ENCODE measurements at regions not wholly inside any gene's neighbourhood (a gene's known extent, or its start where the extent isn't known, plus 50 kb on each side); places are given as distances from the start of the nearest gene placed in this dataset.

DNA sequence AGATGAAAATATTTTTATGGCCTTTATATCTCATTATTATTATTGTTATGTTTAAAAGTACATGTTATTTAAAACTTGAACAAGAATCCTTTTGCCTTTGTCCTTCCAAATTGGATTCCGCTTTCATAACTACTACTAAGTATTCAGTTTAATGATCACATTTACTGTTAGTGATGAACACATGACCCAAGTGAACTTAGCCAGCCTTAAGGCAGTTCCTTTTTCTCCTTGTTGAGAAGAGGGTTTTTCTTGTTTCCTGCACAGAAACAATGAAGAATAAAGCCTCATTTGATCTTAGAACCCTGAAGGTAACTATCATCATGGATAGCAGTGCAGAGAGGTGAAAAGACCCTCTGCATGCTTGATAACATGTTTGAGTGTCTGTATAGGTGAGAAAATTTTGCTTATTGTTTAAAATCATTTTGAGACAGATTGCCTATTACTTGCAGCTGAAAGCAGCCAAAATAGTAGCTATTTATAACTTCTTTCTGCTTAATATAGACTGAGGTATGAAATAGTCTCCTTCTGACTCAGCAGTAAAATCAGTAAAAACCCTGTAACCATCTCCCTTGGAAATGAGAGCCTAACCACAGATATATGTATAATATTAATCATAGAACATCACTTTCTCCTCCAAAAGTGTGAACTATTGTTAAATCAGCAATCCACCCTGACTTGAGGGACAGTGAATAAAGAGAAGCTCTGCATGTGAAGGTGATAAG is 266.2 kb downstream of the SPATA31D1 start:
- no peaks in the 10 kb centered on the region for H3K36me3 ChIP-seq
- H3K4me3 ChIP-seq = no peak overlapping the region
- TF ChIP-seq, protein P1, sequence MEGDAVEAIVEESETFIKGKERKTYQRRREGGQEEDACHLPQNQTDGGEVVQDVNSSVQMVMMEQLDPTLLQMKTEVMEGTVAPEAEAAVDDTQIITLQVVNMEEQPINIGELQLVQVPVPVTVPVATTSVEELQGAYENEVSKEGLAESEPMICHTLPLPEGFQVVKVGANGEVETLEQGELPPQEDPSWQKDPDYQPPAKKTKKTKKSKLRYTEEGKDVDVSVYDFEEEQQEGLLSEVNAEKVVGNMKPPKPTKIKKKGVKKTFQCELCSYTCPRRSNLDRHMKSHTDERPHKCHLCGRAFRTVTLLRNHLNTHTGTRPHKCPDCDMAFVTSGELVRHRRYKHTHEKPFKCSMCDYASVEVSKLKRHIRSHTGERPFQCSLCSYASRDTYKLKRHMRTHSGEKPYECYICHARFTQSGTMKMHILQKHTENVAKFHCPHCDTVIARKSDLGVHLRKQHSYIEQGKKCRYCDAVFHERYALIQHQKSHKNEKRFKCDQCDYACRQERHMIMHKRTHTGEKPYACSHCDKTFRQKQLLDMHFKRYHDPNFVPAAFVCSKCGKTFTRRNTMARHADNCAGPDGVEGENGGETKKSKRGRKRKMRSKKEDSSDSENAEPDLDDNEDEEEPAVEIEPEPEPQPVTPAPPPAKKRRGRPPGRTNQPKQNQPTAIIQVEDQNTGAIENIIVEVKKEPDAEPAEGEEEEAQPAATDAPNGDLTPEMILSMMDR (IDR thresholded peaks at IDR 0.05) = no peak
- no peaks in the 10 kb centered on the region for H3K27me3 ChIP-seq (ENCODE audit: low read depth)
- no peaks in the 10 kb centered on the region for H3K9me3 ChIP-seq
- no peaks in the 10 kb centered on the region for H3K4me1 ChIP-seq
- ATAC-seq (no peak), DNase-seq (no peak)
- intact Hi-C loops (cut with DNase I) = no loop called here
- no peak overlapping the region for H3K27ac ChIP-seq

DNA sequence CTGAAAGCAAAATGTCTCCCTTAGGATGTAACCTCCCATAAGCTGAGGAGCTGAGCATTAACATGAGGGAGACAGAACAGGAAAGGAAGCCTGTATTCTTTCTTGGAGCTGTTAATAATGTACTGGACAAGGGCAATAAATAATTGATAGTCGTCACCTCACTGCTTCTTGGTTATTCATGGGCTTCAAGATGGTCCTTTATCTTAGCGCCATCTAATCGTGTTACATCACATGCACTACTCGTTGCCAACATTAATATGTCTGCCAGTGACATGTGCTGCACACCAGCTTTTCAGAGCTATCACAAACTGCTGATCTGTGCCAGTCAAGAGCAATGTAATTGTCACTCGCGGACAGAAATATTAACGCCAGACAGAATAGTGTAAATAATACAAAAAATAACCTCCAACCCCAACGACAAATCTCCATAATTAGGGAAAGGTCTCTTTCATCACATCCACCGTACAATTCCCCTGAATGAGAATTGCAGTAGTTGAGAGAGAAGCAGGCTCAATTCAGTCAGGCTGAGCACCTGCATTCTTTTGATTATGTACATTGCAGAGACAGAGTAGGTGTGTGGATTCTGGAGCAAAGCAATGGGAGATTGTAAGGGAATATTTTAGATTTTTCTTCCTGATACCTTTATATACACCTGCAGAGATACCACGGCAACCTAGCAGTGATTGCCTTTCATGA is 267.1 kb downstream of the SPATA31D1 start:
- Histone ChIP-seq H3K4me3 (no peak overlapping the region), H3K9me3 (no peaks in the 10 kb centered on the region), H3K36me3 (no peaks in the 10 kb centered on the region), H3K27me3 (ENCODE audit: low read depth) (no peaks in the 10 kb centered on the region), H3K4me1 (no peaks in the 10 kb centered on the region), H3K27ac (no peak overlapping the region)
- intact Hi-C loops (cut with DNase I) = no loop called here
- ATAC-seq (no peak), DNase-seq (no peak)
- TF ChIP-seq, protein P1 (IDR thresholded peaks at IDR 0.05) = no peak

DNA sequence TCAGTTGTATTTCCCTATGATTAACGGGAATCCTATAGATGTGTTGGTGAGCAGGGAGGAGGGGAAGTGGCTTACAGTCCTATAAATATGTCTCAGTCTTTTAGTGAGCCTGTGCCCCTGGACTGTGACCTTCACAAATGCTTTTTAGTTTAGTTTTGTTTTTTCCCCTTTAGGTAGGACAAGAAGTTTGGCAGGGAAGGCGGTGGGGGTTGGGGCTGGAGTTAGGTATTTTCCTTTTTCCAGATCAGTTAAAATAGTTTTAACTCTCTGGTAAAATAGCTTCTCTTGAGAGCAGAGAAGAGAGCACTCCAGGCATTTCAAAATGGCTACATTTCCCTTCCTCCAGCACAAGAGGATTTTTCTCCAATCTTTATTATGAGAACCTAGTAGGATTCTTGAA is 272.1 kb downstream of the SPATA31D1 start:
- ATAC-seq (no peak), DNase-seq (no peak)
- H3K4me3 ChIP-seq = no peak overlapping the region
- TF ChIP-seq, protein P1 (IDR thresholded peaks at IDR 0.05) = no peak
- H3K9me3 ChIP-seq = no peaks in the 10 kb centered on the region
- no peaks in the 10 kb centered on the region for H3K4me1 ChIP-seq
- no peaks in the 10 kb centered on the region for H3K27me3 ChIP-seq (ENCODE audit: low read depth)
- intact Hi-C loops (cut with DNase I) = no loop called here
- no peak overlapping the region for H3K27ac ChIP-seq
- H3K36me3 ChIP-seq = no peaks in the 10 kb centered on the region

DNA sequence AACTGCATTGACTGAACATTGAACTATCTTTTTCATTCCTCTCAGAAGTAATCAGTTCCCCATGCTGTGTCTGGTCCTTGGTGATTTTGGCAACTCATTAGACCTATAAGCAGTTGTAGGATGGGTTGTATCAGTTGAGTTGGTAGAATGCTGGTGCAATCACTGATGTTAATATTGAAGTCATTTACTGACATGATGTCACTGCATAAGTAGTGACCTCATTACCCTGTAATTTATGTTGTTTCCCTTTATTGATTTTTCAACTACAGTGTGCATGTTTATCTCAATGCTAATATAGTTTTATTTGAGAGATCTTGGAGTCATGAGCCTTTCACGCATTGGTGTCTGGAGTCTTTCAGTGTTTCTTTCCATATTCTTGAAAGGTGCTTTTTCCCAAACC is 275.0 kb downstream of the SPATA31D1 start:
- H3K9me3 ChIP-seq = no peaks in the 10 kb centered on the region
- no peaks in the 10 kb centered on the region for H3K4me1 ChIP-seq
- DNase-seq (no peak), ATAC-seq (no peak)
- no peaks in the 10 kb centered on the region for H3K27me3 ChIP-seq (ENCODE audit: low read depth)
- H3K4me3 ChIP-seq = no peak overlapping the region
- intact Hi-C loops (cut with DNase I) = no loop called here
- no peaks in the 10 kb centered on the region for H3K36me3 ChIP-seq
- TF ChIP-seq, protein P1 (IDR thresholded peaks at IDR 0.05) = no peak
- H3K27ac ChIP-seq = no peak overlapping the region

DNA sequence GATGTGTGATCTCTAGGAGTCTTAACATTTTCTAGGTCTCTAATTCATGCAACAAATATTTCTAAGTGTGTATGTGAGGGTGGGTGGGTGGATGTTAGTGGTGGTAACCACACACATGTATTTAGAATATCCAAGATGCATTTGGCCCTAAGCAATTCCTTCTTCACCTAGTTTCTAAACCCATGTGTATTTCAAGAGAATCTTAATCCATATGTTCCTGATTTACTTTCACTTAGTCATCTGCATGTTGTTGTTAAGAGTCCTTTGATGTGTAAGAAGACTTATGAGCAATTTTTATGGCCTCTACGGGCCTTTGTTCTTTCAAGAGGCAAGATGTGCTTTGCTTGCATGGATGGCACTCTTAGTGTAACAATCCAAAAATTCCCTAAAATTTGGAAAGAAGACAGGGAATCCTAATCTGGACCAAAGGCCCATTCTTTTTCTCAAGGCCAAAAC is 282.6 kb downstream of the SPATA31D1 start:
- TF ChIP-seq, protein P1 (IDR thresholded peaks at IDR 0.05) = no peak
- H3K9me3 ChIP-seq = no peaks in the 10 kb centered on the region
- no peak for DNase-seq
- intact Hi-C loops (cut with DNase I) = no loop called here
- H3K4me1 ChIP-seq = no peaks in the 10 kb centered on the region
- no peak overlapping the region for H3K4me3 ChIP-seq
- no peaks in the 10 kb centered on the region for H3K27me3 ChIP-seq (ENCODE audit: low read depth)
- no peak for ATAC-seq
- H3K36me3 ChIP-seq = no peaks in the 10 kb centered on the region
- no peak overlapping the region for H3K27ac ChIP-seq

Measured in lower lobe of right lung (tissue), 2 donors.